GM08714 (cell line): ENCODE measurements at regions not wholly inside any gene's neighbourhood (a gene's known extent, or its start where the extent isn't known, plus 50 kb on each side); places are given as distances from the start of the nearest gene placed in this dataset.

Experiments used
- H3K4me3 ChIP-seq: fragments of 200-500 bp; sonication (Bioruptor generic); 2 replicates; pipeline ENCODE4 v1.5.1; 2014; ENCODE audit warnings: mild to moderate bottlenecking, low read length, inconsistent platforms
- ZNF274 ChIP-seq: IDR thresholded peaks from 2 replicates; pipeline ENCODE4 v1.6.1; 2012; ENCODE audit warnings: mild to moderate bottlenecking, low read depth, low read length

DNA sequence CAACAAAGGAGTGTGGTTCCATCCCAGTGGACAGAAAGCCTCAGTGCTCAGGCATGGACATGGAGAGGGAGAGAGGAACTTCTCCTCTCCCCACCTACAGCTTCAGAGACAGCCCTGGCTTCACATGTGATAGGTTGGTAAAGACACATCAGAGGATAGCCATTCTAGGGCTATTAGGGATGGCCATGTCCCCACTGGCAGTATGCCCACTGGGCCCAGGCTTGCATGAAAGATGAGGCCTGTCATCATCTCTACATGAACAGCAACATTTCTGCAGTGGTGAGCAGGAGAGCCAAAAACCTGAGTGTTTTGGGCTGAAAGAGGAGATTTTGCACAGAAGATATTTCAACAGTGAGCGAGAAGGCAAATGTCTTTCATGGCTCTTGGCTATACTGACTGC lies 517.2 kb downstream of the NR4A2 start:
- TF ChIP-seq ZNF274, result no peak

DNA sequence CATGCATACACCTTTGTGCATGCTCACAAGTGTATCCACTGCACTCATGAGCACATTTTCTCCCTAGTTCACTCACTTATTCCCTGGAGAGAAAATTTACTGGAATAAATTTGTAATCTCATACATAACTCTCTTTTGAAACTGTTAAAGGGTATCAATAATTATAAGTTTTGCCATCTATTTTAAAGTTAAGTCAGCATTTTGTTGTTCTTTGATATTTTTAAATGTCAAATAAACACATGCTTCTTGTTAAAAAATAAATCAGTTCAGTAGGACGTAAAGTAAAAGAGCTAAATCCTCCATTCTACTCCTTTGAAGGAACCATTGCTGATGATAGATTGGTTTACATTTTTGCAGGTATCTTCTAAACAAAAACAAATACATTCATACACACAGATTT lies 522.1 kb downstream of the NR4A2 start:
- H3K4me3 ChIP-seq, result no peak overlapping the region
- no peak for TF ChIP-seq ZNF274

More for the DNA sequence above, 517.2 kb downstream of the NR4A2 start:
- no peak overlapping the region for H3K4me3 ChIP-seq

DNA sequence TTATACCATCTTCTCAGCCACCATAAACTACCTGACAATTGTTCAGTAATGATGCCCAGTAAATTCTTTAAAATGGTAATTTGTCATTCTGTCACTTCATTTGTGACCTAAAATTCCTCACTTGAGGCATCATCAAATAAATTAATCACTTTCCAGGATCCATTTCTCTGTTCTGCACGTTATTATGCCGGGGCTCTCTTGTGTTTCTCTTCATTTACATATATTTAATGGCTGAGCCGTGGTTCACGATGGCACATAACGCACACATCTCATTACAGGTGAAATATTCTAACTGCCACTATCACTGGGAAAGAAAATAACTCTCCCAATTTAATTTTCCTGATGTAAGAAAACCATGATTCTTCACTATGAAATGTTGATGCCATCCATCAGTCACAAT lies 529.6 kb downstream of the NR4A2 start:
- TF ChIP-seq ZNF274, result no peak
- H3K4me3 ChIP-seq, result no peak overlapping the region

DNA sequence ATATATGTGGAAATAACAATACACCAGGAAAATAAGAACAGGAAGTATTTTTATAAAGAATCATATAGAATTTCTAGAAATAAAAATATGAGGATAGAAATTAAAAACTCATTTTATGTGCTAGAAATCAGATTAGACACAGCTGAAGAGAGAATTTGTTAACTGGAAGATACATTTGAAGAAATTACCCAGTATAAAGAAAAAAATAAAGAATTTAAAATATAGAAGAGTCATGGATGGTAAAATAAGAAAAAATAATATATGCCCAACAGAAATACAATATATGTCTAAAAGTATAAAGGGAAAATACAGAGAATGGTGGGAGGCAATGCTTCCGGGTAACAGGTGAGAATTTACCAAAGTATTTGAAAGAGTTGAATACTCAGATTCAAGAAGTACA lies 539.9 kb downstream of the NR4A2 start:
- TF ChIP-seq ZNF274, result no peak

DNA sequence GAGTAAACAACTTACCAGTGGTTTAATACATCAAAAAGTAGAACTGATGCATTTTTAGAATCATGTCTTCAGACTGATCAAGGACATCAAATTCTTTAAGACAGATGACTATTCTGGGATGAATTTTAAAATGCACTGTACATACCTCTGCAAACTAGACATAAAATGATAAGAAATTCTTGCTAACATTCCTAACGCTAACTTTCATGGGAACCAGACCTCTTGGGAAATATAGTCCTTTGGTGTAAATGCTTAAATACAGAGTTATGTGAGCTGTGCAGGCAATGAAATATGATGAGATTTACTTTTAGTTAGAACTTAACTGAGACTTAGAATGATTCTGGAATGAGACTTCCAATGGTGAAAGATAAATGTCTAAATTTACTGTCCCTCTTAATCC lies 562.0 kb downstream of the NR4A2 start:
- H3K4me3 ChIP-seq, result no peak overlapping the region
- no peak for TF ChIP-seq ZNF274

More for the DNA sequence above, 539.9 kb downstream of the NR4A2 start:
- no peak overlapping the region for H3K4me3 ChIP-seq

DNA sequence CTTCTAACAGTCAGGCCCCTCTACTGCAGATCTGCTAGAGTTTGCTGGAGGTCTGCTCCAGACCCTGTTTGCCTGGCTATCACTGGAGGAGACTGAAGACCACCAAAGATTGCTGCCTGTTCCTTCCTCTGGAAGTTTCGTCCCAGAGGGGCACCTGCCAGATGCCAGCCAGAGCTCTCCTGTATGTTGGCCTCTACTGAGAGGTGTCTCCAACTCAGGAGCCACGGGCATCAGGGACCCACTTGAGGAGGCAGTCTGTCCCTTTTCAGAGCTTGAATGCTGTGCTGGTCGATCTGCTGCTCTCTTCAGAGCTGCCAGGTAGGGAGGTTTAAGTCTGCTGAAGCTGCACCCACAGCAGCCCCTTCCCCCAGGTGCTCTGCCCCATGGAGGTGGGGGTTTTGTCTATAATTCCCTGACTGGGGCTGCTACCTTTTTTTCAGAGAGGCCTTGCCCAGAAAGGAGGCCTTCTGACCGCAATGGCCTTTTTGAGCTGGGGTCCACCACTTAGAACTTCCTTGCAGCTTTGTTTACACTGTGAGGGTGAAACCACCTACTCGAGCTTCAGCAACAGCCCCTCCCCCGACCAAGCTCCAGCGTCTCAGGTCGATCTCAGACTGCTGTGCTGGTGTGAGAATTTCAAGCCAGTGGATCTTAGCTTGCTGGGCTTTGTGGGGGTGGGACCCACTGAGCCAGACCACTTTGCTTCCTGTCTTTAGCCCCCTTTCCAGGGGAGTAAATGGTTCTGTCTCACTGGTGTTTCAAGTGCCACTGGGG lies 566.0 kb downstream of the NR4A2 start:
- no peak for TF ChIP-seq ZNF274
- no peak overlapping the region for H3K4me3 ChIP-seq

DNA sequence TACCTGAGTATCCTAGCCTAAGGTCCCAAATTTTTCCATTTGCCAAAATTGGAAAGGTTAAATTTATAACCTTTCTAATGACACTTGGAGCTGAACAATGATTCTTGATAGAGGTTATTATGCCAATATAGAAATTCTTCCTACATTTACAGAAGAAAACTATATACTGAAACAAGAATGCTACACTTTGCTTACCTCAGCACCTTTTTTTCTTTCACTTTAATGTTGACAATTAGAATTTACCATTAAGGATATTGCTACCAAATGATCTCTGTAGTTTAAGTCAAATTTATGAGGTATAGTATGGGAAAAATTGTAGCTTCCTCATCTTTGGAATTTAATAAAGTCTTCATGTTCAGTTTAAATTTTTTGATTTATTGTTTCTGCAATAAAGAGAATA lies 577.0 kb downstream of the NR4A2 start:
- TF ChIP-seq ZNF274, result no peak
- H3K4me3 ChIP-seq, result no peak overlapping the region

DNA sequence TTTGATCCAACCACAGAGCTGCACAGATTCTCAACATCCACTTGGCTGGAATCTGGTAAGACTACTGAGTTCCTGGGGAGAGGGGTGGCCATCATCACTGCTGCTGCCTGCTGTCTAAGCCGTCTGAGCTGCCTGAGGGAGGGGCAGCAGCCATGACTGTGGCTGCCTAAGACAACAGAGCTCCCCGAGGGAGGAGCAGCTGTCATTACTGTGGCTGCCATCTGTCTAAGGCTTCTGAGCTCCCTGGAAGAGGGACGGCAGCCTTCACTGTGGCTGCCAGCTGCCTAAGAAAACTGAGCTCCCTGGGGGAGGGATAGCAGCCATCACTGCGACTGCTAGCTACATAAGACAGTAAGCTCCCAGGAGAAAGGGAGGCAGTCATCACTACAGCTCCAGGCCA lies 584.4 kb downstream of the NR4A2 start:
- TF ChIP-seq ZNF274, result no peak
- H3K4me3 ChIP-seq, result no peak overlapping the region

DNA sequence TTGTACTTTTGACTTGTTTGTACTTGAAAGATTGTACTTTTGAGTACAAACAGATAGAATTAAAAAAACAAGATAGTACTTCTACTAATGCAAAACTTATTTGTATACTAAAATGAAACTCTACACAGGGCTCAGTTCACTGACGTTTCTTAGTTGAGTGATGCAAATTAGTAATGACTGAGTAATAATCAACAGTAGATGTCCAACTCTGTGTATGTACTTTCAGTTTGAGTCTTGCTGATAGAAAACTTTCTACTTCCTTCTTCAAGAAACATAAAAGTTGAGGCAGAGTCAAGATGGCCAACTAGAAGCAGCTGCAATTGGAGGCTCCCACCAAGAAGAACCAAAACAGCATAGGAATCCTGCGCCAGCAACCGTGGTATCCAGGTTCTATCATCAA lies 585.0 kb downstream of the NR4A2 start:
- H3K4me3 ChIP-seq, result no peak overlapping the region
- no peak for TF ChIP-seq ZNF274

DNA sequence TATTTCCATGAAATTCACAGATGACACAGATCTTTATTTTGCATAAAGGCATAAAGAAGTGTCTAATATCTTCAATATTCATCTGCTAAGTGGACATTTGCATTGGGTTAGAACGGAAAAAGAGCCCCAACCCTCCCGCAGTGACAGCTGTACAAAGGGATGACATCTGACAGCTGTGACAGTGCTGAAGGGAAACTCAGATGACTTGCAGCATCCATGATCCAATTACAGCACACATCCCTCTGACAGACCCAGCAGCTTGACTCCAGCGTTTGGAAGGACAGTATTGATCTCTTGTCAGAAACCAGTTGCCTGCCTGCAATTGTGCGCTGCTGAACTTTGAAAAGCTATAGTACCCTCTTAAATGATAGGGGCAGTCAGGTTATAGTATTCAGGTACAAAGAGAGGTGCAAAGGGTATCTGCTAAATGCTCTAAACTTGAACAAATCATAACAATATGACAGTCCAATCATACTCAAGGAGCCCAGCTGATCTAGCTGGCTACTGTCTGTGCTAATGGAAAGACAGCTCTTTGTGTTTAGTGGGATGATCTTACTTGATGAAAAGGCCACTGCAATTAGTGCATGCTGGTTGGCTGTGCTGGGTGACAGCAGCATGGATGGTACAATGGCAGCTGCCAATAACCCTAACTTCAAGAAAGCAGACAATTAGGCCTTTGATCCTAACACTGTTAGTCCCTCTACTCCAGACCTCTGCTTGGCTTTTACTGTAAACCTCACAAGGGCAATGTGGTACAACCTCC lies 599.2 kb downstream of the NR4A2 start:
- TF ChIP-seq ZNF274, result no peak
- H3K4me3 ChIP-seq, result no peak overlapping the region

DNA sequence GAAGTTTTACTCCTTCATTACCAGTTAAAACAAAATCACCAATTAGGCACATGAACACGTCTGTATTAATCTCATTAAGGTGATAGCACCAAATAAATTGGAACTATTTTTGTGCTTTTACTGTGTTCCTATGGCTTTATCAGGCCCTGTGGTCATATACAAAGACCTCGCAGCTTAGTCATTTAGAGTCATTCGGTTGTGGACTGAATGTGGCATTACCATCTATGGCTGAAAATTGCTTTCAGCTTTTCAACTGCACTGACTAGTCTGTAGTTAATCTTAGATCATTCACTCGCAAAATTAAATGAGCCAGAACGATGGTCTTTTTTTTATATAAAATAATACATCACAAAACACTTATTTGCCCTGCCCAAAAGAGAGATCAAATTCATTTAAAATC lies 601.7 kb downstream of the NR4A2 start:
- no peak overlapping the region for H3K4me3 ChIP-seq
- TF ChIP-seq ZNF274, result no peak

DNA sequence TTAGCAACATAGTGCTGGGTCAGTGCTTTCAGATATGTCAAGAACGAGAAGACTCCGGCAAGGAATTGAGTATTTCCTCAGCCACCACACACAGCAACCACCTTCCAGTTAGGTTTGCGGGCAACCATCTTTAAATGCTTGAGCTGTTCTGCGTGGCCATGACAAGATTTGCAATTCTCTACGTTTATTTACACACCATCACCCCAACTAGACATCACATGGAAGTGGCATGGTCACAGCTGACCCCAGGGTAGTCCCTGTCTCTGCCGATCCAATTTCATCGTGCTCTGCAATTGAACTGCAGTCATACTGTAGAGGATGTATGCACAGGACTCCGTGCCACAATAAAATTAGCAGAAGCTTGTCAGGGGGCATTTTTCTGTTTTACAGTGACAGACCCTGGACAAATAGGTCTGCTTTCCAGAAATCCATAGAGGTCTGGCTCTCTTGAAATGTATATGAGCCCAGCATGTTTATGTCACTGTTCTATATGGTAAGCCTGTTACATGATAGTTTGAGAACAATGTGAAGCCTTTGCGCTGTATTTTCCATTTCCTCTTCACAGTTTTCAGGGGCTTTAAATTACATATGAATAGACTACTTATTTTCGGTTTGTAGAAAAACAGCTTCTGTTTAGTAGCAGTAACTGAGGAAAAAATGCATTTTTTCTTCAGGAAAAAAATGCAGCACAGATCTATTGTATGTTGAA lies 605.2 kb downstream of the NR4A2 start:
- no peak for TF ChIP-seq ZNF274

DNA sequence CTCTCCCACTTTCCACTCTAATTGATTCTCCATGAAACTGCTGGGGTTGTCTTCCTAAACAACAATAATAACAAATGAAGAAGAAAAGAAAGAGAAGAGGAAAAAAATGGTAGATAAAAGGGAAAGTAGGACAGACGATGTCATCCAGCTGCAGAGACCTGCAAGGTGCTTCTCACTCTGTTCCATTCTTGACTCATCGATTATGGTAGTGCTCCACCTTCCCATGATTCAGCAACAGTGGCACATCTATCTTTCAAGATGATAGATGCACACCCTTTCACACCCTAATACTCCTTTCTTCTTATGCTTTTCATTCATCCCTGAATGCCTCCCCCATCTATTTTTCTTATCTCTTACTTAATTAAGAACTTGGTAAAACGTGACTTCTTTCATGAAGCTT lies 610.2 kb downstream of the NR4A2 start:
- no peak overlapping the region for H3K4me3 ChIP-seq
- TF ChIP-seq ZNF274, result no peak

More for the DNA sequence above, 605.2 kb downstream of the NR4A2 start:
- H3K4me3 ChIP-seq, result no peak overlapping the region

DNA sequence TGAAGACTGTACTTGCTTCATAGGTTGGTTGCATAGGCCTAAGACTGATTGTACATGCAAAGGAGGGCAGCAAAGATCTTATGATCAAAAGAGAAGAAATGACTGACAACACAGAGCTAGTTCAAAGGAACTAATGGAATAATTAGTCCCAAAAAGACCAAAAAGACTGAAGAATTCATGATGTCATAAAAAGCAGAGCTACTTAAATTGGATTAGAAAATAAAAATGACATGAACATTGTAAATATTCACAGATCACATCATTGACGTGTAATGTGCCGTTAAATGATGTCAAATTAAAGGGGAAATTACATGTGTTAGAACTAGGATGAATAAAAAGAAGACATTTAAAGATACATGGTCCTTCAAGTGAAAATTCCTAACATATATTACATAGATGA lies 616.8 kb downstream of the NR4A2 start:
- H3K4me3 ChIP-seq, result no peak overlapping the region
- no peak for TF ChIP-seq ZNF274

DNA sequence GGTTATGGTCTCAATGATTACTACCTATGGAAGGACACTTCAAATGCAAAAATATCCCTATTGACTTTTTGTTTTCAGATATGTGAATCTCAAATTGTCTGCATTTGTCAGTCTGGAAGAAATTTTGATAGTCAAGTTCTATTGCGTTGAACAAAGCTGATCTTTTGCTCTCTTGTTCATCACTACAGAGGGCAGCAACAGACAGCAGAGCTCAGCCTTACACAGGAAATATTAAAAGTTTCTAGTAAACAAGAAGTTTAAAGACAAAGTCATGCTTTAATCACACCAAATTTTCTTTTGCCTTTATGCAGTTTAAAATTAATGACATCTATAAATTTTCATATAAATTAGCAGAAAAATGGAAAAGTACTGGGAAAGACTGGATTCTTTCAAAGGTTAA lies 617.5 kb downstream of the NR4A2 start:
- TF ChIP-seq ZNF274, result no peak
- H3K4me3 ChIP-seq, result no peak overlapping the region

DNA sequence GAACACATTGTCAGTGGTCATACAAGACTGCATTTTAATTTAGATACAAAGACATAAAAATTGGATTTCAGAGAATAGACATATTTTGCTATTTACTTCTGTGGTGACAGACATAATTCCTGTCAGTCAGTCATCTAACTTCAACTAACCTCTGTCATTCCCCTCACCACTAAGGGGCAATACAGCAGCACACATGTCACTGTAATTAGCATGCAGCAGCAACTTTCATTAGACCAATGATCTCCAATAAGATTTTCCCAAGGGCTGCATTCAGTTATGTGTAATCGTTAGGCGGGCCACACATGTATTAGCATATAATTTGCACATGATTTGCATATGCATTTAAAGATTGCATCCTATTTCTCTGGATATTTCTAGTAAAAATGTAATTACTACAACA lies 624.5 kb downstream of the NR4A2 start:
- TF ChIP-seq ZNF274, result no peak
- no peak overlapping the region for H3K4me3 ChIP-seq
